HG02588 (cell line): ENCODE measurements at regions not wholly inside any gene's neighbourhood (a gene's known extent, or its start where the extent isn't known, plus 50 kb on each side); places are given as distances from the start of the nearest gene placed in this dataset.

Experiments used
- ATAC-seq: cut with Tn5 transposase; IDR thresholded peaks from one replicate; pipeline ENCODE4 v1.9.1; 2021; ENCODE audit warnings: mild to moderate bottlenecking, moderate library complexity; ENCODE audit not compliant: unreplicated experiment

GRCh38 chr10:33820531-33820930 lies 486.1 kb upstream of the NRP1 start:
- no peak for ATAC-seq

GRCh38 chr10:33819206-33819605 lies 484.7 kb upstream of the NRP1 start:
- ATAC-seq: no peak

- ATAC-seq: no peak
These were observed 483.9 kb upstream of the NRP1 start for GRCh38 chr10:33818343-33818742.

GRCh38 chr10:33817605-33818004 lies 483.1 kb upstream of the NRP1 start:
- no peak for ATAC-seq

- no peak for ATAC-seq
These were observed 481.3 kb upstream of the NRP1 start for GRCh38 chr10:33815776-33816175.

GRCh38 chr10:33813871-33814270 lies 479.4 kb upstream of the NRP1 start:
- ATAC-seq: no peak

GRCh38 chr10:33813415-33813814 lies 478.9 kb upstream of the NRP1 start:
- ATAC-seq: no peak

GRCh38 chr10:33812586-33812985 lies 478.1 kb upstream of the NRP1 start:
- ATAC-seq: no peak

GRCh38 chr10:33810986-33811385 lies 476.5 kb upstream of the NRP1 start:
- ATAC-seq: no peak

- no peak for ATAC-seq
These were observed 475.3 kb upstream of the NRP1 start for GRCh38 chr10:33809732-33810131.

GRCh38 chr10:33808475-33808874 lies 474.0 kb upstream of the NRP1 start:
- no peak for ATAC-seq

GRCh38 chr10:33807531-33808359 lies 473.3 kb upstream of the NRP1 start:
- no peak for ATAC-seq

- no peak for ATAC-seq
These were observed 471.4 kb upstream of the NRP1 start for GRCh38 chr10:33805831-33806230.

GRCh38 chr10:33804584-33804983 lies 470.1 kb upstream of the NRP1 start:
- ATAC-seq: no peak

GRCh38 chr10:33803248-33803647 lies 468.8 kb upstream of the NRP1 start:
- no peak for ATAC-seq

- ATAC-seq: no peak
These were observed 468.1 kb upstream of the NRP1 start for GRCh38 chr10:33802566-33802965.

- ATAC-seq: no peak
These were observed 467.2 kb upstream of the NRP1 start for GRCh38 chr10:33801705-33802104.

- no peak for ATAC-seq
These were observed 466.5 kb upstream of the NRP1 start for GRCh38 chr10:33800986-33801385.

GRCh38 chr10:33800545-33800944 lies 466.1 kb upstream of the NRP1 start:
- no peak for ATAC-seq

GRCh38 chr10:33799944-33800323 lies 465.5 kb upstream of the NRP1 start:
- no peak for ATAC-seq

GRCh38 chr10:33799281-33799943 lies 464.9 kb upstream of the NRP1 start:
- ATAC-seq: no peak

- ATAC-seq: no peak
These were observed 464.3 kb upstream of the NRP1 start for GRCh38 chr10:33798754-33799153.
